HepG2 (cell line): ENCODE measurements at regions not wholly inside any gene's neighbourhood (a gene's known extent, or its start where the extent isn't known, plus 50 kb on each side); places are given as distances from the start of the nearest gene placed in this dataset.

Source experiments
- FLYWCH1 ChIP-seq: sonication (generic); formaldehyde crosslinking; IDR thresholded peaks from 2 replicates; pipeline ENCODE4 v1.8.1; 2023; ENCODE audit warnings: mild to moderate bottlenecking, missing genetic modification reagents
- MAF1 ChIP-seq: sonication (generic); formaldehyde crosslinking; IDR thresholded peaks from 2 replicates; pipeline ENCODE4 v1.5.0; 2020; ENCODE audit warnings: missing genetic modification reagents, borderline replicate concordance
- ZFP1 ChIP-seq: IDR thresholded peaks from 2 replicates; pipeline ENCODE4 v1.6.1; 2016
- ZNF3 ChIP-seq: IDR thresholded peaks from 2 replicates; pipeline ENCODE4 v1.7.0; 2017; ENCODE audit warnings: inconsistent platforms
- ZNF451 ChIP-seq: sonication (generic); formaldehyde crosslinking; IDR thresholded peaks from 2 replicates; pipeline ENCODE4 v1.5.0; 2020; ENCODE audit warnings: mild to moderate bottlenecking, missing genetic modification reagents
- ZSCAN9 ChIP-seq: IDR thresholded peaks from 2 replicates; pipeline ENCODE4 v1.6.1; 2016; ENCODE audit warnings: borderline replicate concordance
- TF ChIP-seq, protein P1 (sequence below), 2 experiments: sonication (generic) in 1 of 2; formaldehyde crosslinking in 1 of 2; IDR thresholded peaks; 2 replicates each; pipeline versions ENCODE4 v1.4.0 to v1.6.1; 2016 to 2020; ENCODE audit warnings: borderline replicate concordance in 1 of 2, low read depth in 1 of 2, mild to moderate bottlenecking in 1 of 2, missing genetic modification reagents in 1 of 2
- TF ChIP-seq, protein P2 (sequence below): sonication (generic); formaldehyde crosslinking; IDR thresholded peaks from 2 replicates; pipeline ENCODE4 v1.4.0; 2020; ENCODE audit warnings: missing genetic modification reagents, borderline replicate concordance
- TF ChIP-seq, protein P3 (sequence below): sonication (generic); formaldehyde crosslinking; IDR thresholded peaks from 2 replicates; pipeline ENCODE4 v1.4.0; 2020; ENCODE audit warnings: missing genetic modification reagents
- TF ChIP-seq, protein P4 (sequence below): fragments of 450-650 bp; IDR thresholded peaks from 2 replicates; pipeline ENCODE4 v1.6.1; 2017; ENCODE audit warnings: mild to moderate bottlenecking
- TF ChIP-seq, protein P5 (sequence below): sonication (generic); formaldehyde crosslinking; IDR thresholded peaks from 2 replicates; pipeline ENCODE4 v1.4.0; 2020; ENCODE audit warnings: missing genetic modification reagents

GRCh38 chr5:6900247-6901227 is 187.3 kb downstream of the TENT4A start (continued):
- TF ChIP-seq, protein P1, sequence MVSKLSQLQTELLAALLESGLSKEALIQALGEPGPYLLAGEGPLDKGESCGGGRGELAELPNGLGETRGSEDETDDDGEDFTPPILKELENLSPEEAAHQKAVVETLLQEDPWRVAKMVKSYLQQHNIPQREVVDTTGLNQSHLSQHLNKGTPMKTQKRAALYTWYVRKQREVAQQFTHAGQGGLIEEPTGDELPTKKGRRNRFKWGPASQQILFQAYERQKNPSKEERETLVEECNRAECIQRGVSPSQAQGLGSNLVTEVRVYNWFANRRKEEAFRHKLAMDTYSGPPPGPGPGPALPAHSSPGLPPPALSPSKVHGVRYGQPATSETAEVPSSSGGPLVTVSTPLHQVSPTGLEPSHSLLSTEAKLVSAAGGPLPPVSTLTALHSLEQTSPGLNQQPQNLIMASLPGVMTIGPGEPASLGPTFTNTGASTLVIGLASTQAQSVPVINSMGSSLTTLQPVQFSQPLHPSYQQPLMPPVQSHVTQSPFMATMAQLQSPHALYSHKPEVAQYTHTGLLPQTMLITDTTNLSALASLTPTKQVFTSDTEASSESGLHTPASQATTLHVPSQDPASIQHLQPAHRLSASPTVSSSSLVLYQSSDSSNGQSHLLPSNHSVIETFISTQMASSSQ (IDR thresholded peaks at IDR 0.05; ENCODE audit: low read depth) = peak; percentile 94
- TF ChIP-seq, protein P1 (CRISPR knock-in tag; IDR thresholded peaks at IDR 0.05; ENCODE audit: borderline replicate concordance) = peak; percentile 96
- TF ChIP-seq FLYWCH1 (CRISPR knock-in tag) = no peak
- peak; percentile 59; the same call in 1 of the 2 replicates for TF ChIP-seq ZFP1 (CRISPR knock-in tag)
- TF ChIP-seq, protein P2, sequence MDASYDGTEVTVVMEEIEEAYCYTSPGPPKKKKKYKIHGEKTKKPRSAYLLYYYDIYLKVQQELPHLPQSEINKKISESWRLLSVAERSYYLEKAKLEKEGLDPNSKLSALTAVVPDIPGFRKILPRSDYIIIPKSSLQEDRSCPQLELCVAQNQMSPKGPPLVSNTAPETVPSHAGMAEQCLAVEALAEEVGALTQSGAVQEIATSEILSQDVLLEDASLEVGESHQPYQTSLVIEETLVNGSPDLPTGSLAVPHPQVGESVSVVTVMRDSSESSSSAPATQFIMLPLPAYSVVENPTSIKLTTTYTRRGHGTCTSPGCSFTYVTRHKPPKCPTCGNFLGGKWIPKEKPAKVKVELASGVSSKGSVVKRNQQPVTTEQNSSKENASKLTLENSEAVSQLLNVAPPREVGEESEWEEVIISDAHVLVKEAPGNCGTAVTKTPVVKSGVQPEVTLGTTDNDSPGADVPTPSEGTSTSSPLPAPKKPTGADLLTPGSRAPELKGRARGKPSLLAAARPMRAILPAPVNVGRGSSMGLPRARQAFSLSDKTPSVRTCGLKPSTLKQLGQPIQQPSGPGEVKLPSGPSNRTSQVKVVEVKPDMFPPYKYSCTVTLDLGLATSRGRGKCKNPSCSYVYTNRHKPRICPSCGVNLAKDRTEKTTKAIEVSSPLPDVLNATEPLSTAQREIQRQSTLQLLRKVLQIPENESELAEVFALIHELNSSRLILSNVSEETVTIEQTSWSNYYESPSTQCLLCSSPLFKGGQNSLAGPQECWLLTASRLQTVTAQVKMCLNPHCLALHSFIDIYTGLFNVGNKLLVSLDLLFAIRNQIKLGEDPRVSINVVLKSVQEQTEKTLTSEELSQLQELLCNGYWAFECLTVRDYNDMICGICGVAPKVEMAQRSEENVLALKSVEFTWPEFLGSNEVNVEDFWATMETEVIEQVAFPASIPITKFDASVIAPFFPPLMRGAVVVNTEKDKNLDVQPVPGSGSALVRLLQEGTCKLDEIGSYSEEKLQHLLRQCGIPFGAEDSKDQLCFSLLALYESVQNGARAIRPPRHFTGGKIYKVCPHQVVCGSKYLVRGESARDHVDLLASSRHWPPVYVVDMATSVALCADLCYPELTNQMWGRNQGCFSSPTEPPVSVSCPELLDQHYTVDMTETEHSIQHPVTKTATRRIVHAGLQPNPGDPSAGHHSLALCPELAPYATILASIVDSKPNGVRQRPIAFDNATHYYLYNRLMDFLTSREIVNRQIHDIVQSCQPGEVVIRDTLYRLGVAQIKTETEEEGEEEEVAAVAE = 0 out of 2 replicates have a peak, but pooled peaks have one; percentile 37
- TF ChIP-seq, protein P3, sequence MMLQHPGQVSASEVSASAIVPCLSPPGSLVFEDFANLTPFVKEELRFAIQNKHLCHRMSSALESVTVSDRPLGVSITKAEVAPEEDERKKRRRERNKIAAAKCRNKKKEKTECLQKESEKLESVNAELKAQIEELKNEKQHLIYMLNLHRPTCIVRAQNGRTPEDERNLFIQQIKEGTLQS (CRISPR knock-in tag) = no peak
- no peak for TF ChIP-seq ZSCAN9 (CRISPR knock-in tag)
- TF ChIP-seq, protein P4, sequence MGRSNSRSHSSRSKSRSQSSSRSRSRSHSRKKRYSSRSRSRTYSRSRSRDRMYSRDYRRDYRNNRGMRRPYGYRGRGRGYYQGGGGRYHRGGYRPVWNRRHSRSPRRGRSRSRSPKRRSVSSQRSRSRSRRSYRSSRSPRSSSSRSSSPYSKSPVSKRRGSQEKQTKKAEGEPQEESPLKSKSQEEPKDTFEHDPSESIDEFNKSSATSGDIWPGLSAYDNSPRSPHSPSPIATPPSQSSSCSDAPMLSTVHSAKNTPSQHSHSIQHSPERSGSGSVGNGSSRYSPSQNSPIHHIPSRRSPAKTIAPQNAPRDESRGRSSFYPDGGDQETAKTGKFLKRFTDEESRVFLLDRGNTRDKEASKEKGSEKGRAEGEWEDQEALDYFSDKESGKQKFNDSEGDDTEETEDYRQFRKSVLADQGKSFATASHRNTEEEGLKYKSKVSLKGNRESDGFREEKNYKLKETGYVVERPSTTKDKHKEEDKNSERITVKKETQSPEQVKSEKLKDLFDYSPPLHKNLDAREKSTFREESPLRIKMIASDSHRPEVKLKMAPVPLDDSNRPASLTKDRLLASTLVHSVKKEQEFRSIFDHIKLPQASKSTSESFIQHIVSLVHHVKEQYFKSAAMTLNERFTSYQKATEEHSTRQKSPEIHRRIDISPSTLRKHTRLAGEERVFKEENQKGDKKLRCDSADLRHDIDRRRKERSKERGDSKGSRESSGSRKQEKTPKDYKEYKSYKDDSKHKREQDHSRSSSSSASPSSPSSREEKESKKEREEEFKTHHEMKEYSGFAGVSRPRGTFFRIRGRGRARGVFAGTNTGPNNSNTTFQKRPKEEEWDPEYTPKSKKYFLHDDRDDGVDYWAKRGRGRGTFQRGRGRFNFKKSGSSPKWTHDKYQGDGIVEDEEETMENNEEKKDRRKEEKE = no peak
- TF ChIP-seq ZNF3 (CRISPR knock-in tag) = no peak
- TF ChIP-seq MAF1 (CRISPR knock-in tag) = no peak
- TF ChIP-seq, protein P5, sequence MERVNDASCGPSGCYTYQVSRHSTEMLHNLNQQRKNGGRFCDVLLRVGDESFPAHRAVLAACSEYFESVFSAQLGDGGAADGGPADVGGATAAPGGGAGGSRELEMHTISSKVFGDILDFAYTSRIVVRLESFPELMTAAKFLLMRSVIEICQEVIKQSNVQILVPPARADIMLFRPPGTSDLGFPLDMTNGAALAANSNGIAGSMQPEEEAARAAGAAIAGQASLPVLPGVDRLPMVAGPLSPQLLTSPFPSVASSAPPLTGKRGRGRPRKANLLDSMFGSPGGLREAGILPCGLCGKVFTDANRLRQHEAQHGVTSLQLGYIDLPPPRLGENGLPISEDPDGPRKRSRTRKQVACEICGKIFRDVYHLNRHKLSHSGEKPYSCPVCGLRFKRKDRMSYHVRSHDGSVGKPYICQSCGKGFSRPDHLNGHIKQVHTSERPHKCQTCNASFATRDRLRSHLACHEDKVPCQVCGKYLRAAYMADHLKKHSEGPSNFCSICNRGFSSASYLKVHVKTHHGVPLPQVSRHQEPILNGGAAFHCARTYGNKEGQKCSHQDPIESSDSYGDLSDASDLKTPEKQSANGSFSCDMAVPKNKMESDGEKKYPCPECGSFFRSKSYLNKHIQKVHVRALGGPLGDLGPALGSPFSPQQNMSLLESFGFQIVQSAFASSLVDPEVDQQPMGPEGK = peak; percentile 76
- no peak for TF ChIP-seq ZNF451 (CRISPR knock-in tag)
